ENCODE measurements at regions not wholly inside any gene's neighbourhood (a gene's known extent, or its start where the extent isn't known, plus 50 kb on each side); places are given as distances from the start of the nearest gene placed in this dataset.

DNA sequence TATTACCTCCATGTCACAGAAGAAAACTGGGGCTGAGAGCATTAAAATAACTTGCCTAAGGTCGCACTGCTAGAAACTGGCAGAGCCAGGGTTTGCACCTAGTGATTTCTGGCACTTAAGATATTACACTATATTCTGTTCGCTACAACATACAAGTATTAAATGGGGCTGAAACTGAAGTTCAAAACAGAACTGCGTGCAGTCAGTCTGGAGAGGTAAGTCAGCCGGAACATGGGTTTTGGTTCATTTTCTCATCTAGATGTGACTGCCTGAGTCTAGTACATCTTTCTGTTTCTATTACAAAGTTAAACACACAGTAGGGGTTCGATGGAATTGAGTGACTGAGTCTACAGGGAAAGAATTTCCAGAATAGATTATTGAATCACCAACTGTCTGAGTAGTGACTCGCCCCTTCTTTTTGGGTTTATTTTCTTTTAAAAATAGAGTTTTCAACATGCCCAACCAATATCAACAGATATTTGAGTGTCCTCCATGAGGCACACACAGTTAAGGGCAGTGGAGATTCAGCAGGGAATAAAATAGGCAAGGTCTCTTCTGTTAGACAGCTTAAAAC is 150.8 kb downstream of the RNF152 start (continued):
- TF ChIP-seq, protein P1, sequence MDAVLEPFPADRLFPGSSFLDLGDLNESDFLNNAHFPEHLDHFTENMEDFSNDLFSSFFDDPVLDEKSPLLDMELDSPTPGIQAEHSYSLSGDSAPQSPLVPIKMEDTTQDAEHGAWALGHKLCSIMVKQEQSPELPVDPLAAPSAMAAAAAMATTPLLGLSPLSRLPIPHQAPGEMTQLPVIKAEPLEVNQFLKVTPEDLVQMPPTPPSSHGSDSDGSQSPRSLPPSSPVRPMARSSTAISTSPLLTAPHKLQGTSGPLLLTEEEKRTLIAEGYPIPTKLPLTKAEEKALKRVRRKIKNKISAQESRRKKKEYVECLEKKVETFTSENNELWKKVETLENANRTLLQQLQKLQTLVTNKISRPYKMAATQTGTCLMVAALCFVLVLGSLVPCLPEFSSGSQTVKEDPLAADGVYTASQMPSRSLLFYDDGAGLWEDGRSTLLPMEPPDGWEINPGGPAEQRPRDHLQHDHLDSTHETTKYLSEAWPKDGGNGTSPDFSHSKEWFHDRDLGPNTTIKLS (IDR thresholded peaks at IDR 0.05; ENCODE audit: borderline replicate concordance, low read depth), result no peak
- no peak for TF ChIP-seq KLF16 (IDR thresholded peaks at IDR 0.05)
- no peak for TF ChIP-seq CCAR2 (IDR thresholded peaks at IDR 0.05; ENCODE audit: low read depth, low read length)

DNA sequence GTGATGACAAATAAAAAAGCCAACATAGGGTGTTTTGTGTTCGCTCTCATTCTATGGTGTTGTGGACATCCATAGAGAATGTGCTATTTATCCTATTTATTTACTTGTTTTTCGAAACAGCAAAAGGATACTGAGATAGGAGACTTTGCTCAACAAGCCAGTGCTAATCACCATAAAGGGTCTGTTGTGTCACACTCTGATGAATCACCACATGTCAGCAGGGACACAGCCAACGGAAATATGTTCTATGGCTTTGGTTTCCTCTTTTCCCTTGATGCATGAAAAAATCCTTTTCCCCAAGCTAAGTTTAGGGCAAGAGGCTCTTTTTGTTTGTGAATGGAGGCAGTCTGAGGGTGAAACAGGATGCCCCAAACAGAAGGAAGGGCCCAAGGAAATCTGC is 154.3 kb downstream of the RNF152 start:
- H2AFZ ChIP-seq (ENCODE audit: low read depth, low read length), result no peak overlapping the region
- in situ Hi-C loops (cut with MboI), result no loop called here
- POLR2A ChIA-PET, result no interaction called here

More for the DNA sequence above, 154.3 kb downstream of the RNF152 start:
- CTCF ChIA-PET (ENCODE audit: low intra/inter-chr PET ratio), result no interaction called here
- TF ChIP-seq, protein P2, sequence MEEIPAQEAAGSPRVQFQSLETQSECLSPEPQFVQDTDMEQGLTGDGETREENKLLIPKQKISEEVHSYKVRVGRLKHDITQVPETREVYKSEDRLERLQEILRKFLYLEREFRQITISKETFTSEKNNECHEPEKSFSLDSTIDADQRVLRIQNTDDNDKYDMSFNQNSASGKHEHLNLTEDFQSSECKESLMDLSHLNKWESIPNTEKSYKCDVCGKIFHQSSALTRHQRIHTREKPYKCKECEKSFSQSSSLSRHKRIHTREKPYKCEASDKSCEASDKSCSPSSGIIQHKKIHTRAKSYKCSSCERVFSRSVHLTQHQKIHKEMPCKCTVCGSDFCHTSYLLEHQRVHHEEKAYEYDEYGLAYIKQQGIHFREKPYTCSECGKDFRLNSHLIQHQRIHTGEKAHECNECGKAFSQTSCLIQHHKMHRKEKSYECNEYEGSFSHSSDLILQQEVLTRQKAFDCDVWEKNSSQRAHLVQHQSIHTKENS (CRISPR knock-in tag; IDR thresholded peaks at IDR 0.05), result no peak
- peak; percentile 76 for TF ChIP-seq FOSL1 (tag; conservative IDR thresholded peaks at IDR 0.05)
- Histone ChIP-seq H3K36me3 (ENCODE audit: control insufficient read depth, insufficient read depth, low read length) (no peaks in the 10 kb centered on the region), H3K9me1 (ENCODE audit: control insufficient read depth, insufficient read depth, low read length) (no peaks in the 10 kb centered on the region), H3K27ac (ENCODE audit: extremely low read depth, low read depth, low read length) (no peak overlapping the region), H3K9ac (ENCODE audit: insufficient read depth in 1 of 2, low read depth in 2 of 2, low read length in 2 of 2) (no peak overlapping the region), H4K20me1 (replicated peaks; ENCODE audit: control insufficient read depth, insufficient read depth, low read length) (no peaks in the 10 kb centered on the region), H3K4me2 (ENCODE audit: insufficient read depth, low read length) (no peak overlapping the region), H3K27me3 (ENCODE audit: control insufficient read depth in 2 of 2, insufficient read depth in 2 of 2, low read length in 2 of 2) (no peaks in the 10 kb centered on the region), H3K4me1 (replicated peaks in 1 of 2; ENCODE audit: control insufficient read depth in 2 of 2, insufficient read depth in 2 of 2, low read length in 2 of 2) (no peaks in the 10 kb centered on the region), H3K79me2 (ENCODE audit: control insufficient read depth, insufficient read depth, low read length) (no peaks in the 10 kb centered on the region), H3K9me3 (replicated peaks; ENCODE audit: control insufficient read depth, insufficient read depth, low read depth, low read length) (no peaks in the 10 kb centered on the region), H3K4me3 (no peak overlapping the region)
- BruUV-seq (replicated peaks), result no TSS peak
- FAIRE-seq (no peak), DNase-seq (ENCODE audit: extremely low read depth in 1 of 4, low spot score in 3 of 4) (no peak), ATAC-seq (no peak)
- WGBS (ENCODE audit: insufficient coverage, low coverage, missing lambda C conversion rate), result 3% methylated on average over 3 of the region's 3 CpGs
- intact Hi-C loops (cut with micrococcal nuclease), result no loop called here

Data from K562 (cell line).